ENCODE measurements at regions not wholly inside any gene's neighbourhood (a gene's known extent, or its start where the extent isn't known, plus 50 kb on each side); places are given as distances from the start of the nearest gene placed in this dataset.

- Histone ChIP-seq H3K4me1 (ENCODE audit: insufficient read depth, low read length, poor library complexity, severe bottlenecking) (no peaks in the 10 kb centered on the region), H3K9me3 (ENCODE audit: insufficient read depth, low read depth, low read length) (no peaks in the 10 kb centered on the region), H3K9ac (ENCODE audit: low read depth, low read length, poor library complexity, severe bottlenecking) (no peak overlapping the region), H3K79me2 (ENCODE audit: insufficient read depth, low read length) (no peaks in the 10 kb centered on the region), H3F3A (ENCODE audit: low read depth) (no peaks in the 10 kb centered on the region), H3K9me2 (replicated peaks; ENCODE audit: low read depth, low read length) (no peaks in the 10 kb centered on the region), H3K36me3 (ENCODE audit: insufficient read depth, low read length) (no peaks in the 10 kb centered on the region), H2AFZ (ENCODE audit: low read length) (no peak overlapping the region), H3K4me2 (ENCODE audit: low read depth, low read length, poor library complexity, severe bottlenecking) (no peak overlapping the region), H3K27me3 (ENCODE audit: insufficient read depth, low read length, poor library complexity, severe bottlenecking) (no peaks in the 10 kb centered on the region), H4K20me1 (ENCODE audit: insufficient read depth, low read length, poor library complexity, severe bottlenecking) (no peaks in the 10 kb centered on the region), H3K4me3 (ENCODE audit: low read length, poor library complexity, severe bottlenecking) (no peak overlapping the region)
- TF ChIP-seq, protein P1, sequence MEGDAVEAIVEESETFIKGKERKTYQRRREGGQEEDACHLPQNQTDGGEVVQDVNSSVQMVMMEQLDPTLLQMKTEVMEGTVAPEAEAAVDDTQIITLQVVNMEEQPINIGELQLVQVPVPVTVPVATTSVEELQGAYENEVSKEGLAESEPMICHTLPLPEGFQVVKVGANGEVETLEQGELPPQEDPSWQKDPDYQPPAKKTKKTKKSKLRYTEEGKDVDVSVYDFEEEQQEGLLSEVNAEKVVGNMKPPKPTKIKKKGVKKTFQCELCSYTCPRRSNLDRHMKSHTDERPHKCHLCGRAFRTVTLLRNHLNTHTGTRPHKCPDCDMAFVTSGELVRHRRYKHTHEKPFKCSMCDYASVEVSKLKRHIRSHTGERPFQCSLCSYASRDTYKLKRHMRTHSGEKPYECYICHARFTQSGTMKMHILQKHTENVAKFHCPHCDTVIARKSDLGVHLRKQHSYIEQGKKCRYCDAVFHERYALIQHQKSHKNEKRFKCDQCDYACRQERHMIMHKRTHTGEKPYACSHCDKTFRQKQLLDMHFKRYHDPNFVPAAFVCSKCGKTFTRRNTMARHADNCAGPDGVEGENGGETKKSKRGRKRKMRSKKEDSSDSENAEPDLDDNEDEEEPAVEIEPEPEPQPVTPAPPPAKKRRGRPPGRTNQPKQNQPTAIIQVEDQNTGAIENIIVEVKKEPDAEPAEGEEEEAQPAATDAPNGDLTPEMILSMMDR (conservative IDR thresholded peaks at IDR 0.05; ENCODE audit: low read length) = no peak
- no peak for TF ChIP-seq EZH2phosphoT487 (IDR thresholded peaks at IDR 0.05; ENCODE audit: borderline replicate concordance)
Measured at GRCh38 chr11:28518825-28519224, 410.6 kb downstream of the METTL15 start.

GRCh38 chr11:28517621-28518020, 409.4 kb downstream of the METTL15 start:
- no peaks in the 10 kb centered on the region for H3K9me2 ChIP-seq (replicated peaks; ENCODE audit: low read depth, low read length)
- H4K20me1 ChIP-seq (ENCODE audit: insufficient read depth, low read length, poor library complexity, severe bottlenecking) = no peaks in the 10 kb centered on the region
- H2AFZ ChIP-seq (ENCODE audit: low read length) = no peak overlapping the region
- no peaks in the 10 kb centered on the region for H3F3A ChIP-seq (ENCODE audit: low read depth)
- H3K27me3 ChIP-seq (ENCODE audit: insufficient read depth, low read length, poor library complexity, severe bottlenecking) = no peaks in the 10 kb centered on the region
- no peaks in the 10 kb centered on the region for H3K9me3 ChIP-seq (ENCODE audit: insufficient read depth, low read depth, low read length)
- no peaks in the 10 kb centered on the region for H3K79me2 ChIP-seq (ENCODE audit: insufficient read depth, low read length)
- no peaks in the 10 kb centered on the region for H3K4me1 ChIP-seq (ENCODE audit: insufficient read depth, low read length, poor library complexity, severe bottlenecking)
- H3K36me3 ChIP-seq (ENCODE audit: insufficient read depth, low read length) = no peaks in the 10 kb centered on the region
- no peak overlapping the region for H3K4me2 ChIP-seq (ENCODE audit: low read depth, low read length, poor library complexity, severe bottlenecking)
- no peak overlapping the region for H3K9ac ChIP-seq (ENCODE audit: low read depth, low read length, poor library complexity, severe bottlenecking)
- no peak for TF ChIP-seq EZH2phosphoT487 (IDR thresholded peaks at IDR 0.05; ENCODE audit: borderline replicate concordance)
- TF ChIP-seq, protein P1 (conservative IDR thresholded peaks at IDR 0.05; ENCODE audit: low read length) = no peak
- no peak overlapping the region for H3K4me3 ChIP-seq (ENCODE audit: low read length, poor library complexity, severe bottlenecking)

DNA sequence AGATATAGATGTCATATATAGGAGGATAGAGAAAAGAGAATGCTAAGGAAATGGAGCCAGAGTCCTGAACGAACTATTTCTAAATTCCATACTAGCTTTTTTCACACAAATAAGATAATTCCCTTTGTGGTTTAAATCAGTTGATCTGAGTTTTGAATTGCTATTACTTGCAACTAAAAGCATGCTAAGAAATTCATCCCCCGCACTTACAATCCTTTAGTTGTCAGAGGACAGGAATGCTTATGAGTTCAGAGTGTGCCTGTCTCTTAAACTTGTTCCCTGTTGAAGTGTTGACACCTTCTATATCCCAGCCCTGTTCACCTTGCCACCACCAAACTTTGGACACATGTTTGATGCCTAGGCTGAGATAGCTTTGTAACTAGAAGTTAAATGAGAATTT, 406.2 kb downstream of the METTL15 start:
- H2AFZ ChIP-seq (ENCODE audit: low read length) = no peak overlapping the region
- no peaks in the 10 kb centered on the region for H4K20me1 ChIP-seq (ENCODE audit: insufficient read depth, low read length, poor library complexity, severe bottlenecking)
- H3K4me2 ChIP-seq (ENCODE audit: low read depth, low read length, poor library complexity, severe bottlenecking) = no peak overlapping the region
- no peaks in the 10 kb centered on the region for H3K36me3 ChIP-seq (ENCODE audit: insufficient read depth, low read length)
- TF ChIP-seq, protein P1 (conservative IDR thresholded peaks at IDR 0.05; ENCODE audit: low read length) = no peak
- no peak for TF ChIP-seq EZH2phosphoT487 (IDR thresholded peaks at IDR 0.05; ENCODE audit: borderline replicate concordance)
- H3K9me3 ChIP-seq (ENCODE audit: insufficient read depth, low read depth, low read length) = no peaks in the 10 kb centered on the region
- H3K9ac ChIP-seq (ENCODE audit: low read depth, low read length, poor library complexity, severe bottlenecking) = no peak overlapping the region
- H3K27me3 ChIP-seq (ENCODE audit: insufficient read depth, low read length, poor library complexity, severe bottlenecking) = no peaks in the 10 kb centered on the region
- H3K9me2 ChIP-seq (replicated peaks; ENCODE audit: low read depth, low read length) = no peaks in the 10 kb centered on the region
- H3F3A ChIP-seq (ENCODE audit: low read depth) = no peaks in the 10 kb centered on the region
- H3K79me2 ChIP-seq (ENCODE audit: insufficient read depth, low read length) = no peaks in the 10 kb centered on the region
- no peaks in the 10 kb centered on the region for H3K4me1 ChIP-seq (ENCODE audit: insufficient read depth, low read length, poor library complexity, severe bottlenecking)
- H3K4me3 ChIP-seq (ENCODE audit: low read length, poor library complexity, severe bottlenecking) = no peak overlapping the region

Data from Loucy (cell line).